HFFc6 (cell line): ENCODE measurements at regions not wholly inside any gene's neighbourhood (a gene's known extent, or its start where the extent isn't known, plus 50 kb on each side); places are given as distances from the start of the nearest gene placed in this dataset.

Source experiments
- DNase-seq: peaks from one replicate; pipeline ENCODE4 v3.0.0-alpha.2; 2018
- H3K27ac Mint-ChIP-seq: 2 replicates; pipeline ENCODE4 v1.8.0; 2020; ENCODE audit warnings: mild to moderate bottlenecking, mixed read lengths
- H3K27me3 Mint-ChIP-seq: 2 replicates; pipeline ENCODE4 v1.8.0; 2021; ENCODE audit warnings: mild to moderate bottlenecking, moderate library complexity, mixed read lengths; ENCODE audit not compliant: insufficient read depth
- H3K36me3 Mint-ChIP-seq: 2 replicates; pipeline ENCODE4 v1.8.0; 2021; ENCODE audit warnings: low read depth, mixed read lengths
- H3K4me1 Mint-ChIP-seq: 2 replicates; pipeline ENCODE4 v1.8.0; 2020; ENCODE audit warnings: low read depth, mixed read lengths
- H3K4me3 Mint-ChIP-seq: 2 replicates; pipeline ENCODE4 v1.8.0; 2020; ENCODE audit warnings: mild to moderate bottlenecking, moderate library complexity, mixed read lengths
- H3K9me3 Mint-ChIP-seq: 2 replicates; pipeline ENCODE4 v1.8.0; 2020; ENCODE audit warnings: mild to moderate bottlenecking, mixed read lengths
- TF ChIP-seq, protein P1 (sequence below): fragments of 200-600 bp; sonication (generic); IDR thresholded peaks from 2 replicates; pipeline ENCODE4 v1.5.0; 2021; ENCODE audit warnings: antibody characterized with exemption, mild to moderate bottlenecking

DNA sequence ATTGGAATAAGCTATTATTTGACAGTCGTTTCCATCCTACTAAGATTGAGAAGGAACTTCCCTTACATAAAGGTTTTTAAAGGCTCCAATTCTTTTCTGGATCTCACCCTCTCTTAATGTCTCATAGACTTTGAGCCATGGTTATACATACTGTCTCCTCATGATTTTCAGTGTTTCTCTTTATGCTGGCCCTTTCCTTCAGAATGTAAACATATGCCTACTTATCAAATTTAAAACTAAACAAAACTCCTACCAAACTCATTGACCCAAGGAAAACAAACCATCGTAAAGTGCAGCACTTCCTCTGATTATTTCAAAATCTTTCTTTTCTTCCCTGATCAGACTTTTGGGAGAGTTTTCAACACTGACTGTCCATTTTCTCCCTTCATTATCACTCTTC, 163.4 kb upstream of the DPYD start:
- Mint-ChIP-seq H3K4me3 (no peak overlapping the region), H3K27ac (peak overlapping the region; percentile 18; the same call in 1 of the 2 replicates), H3K9me3 (no peaks in the 10 kb centered on the region), H3K27me3 (no peaks in the 10 kb centered on the region; the same call in 1 of the 2 replicates), H3K36me3 (peaks cover 15% of the 10 kb centered on the region), H3K4me1 (peaks cover 62% of the 10 kb centered on the region)
- DNase-seq: no peak
- TF ChIP-seq, protein P1, sequence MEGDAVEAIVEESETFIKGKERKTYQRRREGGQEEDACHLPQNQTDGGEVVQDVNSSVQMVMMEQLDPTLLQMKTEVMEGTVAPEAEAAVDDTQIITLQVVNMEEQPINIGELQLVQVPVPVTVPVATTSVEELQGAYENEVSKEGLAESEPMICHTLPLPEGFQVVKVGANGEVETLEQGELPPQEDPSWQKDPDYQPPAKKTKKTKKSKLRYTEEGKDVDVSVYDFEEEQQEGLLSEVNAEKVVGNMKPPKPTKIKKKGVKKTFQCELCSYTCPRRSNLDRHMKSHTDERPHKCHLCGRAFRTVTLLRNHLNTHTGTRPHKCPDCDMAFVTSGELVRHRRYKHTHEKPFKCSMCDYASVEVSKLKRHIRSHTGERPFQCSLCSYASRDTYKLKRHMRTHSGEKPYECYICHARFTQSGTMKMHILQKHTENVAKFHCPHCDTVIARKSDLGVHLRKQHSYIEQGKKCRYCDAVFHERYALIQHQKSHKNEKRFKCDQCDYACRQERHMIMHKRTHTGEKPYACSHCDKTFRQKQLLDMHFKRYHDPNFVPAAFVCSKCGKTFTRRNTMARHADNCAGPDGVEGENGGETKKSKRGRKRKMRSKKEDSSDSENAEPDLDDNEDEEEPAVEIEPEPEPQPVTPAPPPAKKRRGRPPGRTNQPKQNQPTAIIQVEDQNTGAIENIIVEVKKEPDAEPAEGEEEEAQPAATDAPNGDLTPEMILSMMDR: no peak

DNA sequence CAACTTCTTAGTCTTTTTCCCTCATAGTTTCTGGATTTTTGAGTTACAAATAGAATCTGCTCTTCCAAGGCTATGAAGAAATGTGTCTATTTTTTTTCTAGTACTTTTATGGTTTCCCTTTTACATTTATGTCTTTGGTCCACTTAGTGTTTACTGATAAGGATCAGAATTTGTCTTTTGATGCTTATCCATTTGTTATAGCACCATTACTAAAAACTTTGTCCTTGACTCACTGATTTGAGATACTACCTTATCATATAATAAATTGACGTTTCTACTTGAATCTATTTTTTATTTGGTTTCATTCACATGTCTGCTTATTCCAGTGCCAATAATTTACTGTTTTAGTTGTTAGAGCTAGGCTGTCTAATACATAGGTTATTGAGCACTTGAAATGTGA, 161.1 kb upstream of the DPYD start:
- peaks cover 15% of the 10 kb centered on the region for H3K36me3 Mint-ChIP-seq
- no peaks in the 10 kb centered on the region for H3K27me3 Mint-ChIP-seq
- peaks cover 70% of the 10 kb centered on the region for H3K4me1 Mint-ChIP-seq
- TF ChIP-seq, protein P1: no peak
- H3K9me3 Mint-ChIP-seq: no peaks in the 10 kb centered on the region
- H3K27ac Mint-ChIP-seq: peak overlapping the region; percentile 15
- no peak overlapping the region for H3K4me3 Mint-ChIP-seq
- no peak for DNase-seq

DNA sequence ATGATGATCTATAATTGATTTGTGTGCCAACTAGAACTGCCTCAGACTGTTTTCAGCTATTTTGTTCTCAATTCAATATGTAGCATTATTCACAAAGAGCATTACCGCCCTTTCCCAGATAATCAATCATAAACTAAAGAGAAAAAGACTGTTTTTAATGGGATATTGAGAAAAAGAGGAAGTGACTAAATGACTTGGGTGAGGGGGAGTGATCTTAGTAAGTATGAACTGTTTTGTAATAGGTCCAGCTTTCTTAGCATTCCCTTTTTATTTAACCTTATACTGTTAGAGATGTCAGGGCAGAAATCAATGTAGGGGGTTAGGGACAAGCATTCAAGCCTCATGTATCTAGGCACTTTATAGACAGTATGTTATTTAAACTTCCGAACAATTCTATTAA, 157.8 kb upstream of the DPYD start:
- Mint-ChIP-seq H3K4me3 (no peak overlapping the region), H3K27ac (no peak overlapping the region), H3K27me3 (no peaks in the 10 kb centered on the region), H3K9me3 (no peaks in the 10 kb centered on the region), H3K4me1 (peaks cover 51% of the 10 kb centered on the region), H3K36me3 (peaks cover 4% of the 10 kb centered on the region; the same call in 1 of the 2 replicates)
- DNase-seq: no peak
- TF ChIP-seq, protein P1: no peak

DNA sequence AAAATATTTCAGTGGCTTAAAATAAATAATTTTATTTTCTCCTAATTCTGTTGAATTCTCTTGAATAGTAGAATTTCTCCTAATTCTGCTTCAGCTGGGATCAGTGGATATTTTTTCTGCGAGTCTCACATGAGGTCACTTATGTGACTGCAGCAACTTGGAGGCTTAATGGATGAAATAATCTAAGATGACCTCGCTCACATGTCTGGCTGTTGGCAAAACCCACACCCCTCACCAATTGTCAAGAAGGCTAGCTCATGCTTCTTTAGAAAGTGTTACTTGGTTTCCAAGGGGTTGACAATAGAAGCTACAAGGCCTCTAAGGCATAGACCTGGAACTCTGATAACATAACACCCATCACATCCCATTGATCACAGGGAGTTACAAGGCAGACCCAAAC, 156.9 kb upstream of the DPYD start:
- no peak overlapping the region for H3K27ac Mint-ChIP-seq
- peaks cover 50% of the 10 kb centered on the region for H3K4me1 Mint-ChIP-seq
- peak; percentile 13 for DNase-seq
- H3K9me3 Mint-ChIP-seq: no peaks in the 10 kb centered on the region
- peaks cover 4% of the 10 kb centered on the region; the same call in 1 of the 2 replicates for H3K36me3 Mint-ChIP-seq
- H3K4me3 Mint-ChIP-seq: no peak overlapping the region
- H3K27me3 Mint-ChIP-seq: no peaks in the 10 kb centered on the region
- TF ChIP-seq, protein P1: no peak

DNA sequence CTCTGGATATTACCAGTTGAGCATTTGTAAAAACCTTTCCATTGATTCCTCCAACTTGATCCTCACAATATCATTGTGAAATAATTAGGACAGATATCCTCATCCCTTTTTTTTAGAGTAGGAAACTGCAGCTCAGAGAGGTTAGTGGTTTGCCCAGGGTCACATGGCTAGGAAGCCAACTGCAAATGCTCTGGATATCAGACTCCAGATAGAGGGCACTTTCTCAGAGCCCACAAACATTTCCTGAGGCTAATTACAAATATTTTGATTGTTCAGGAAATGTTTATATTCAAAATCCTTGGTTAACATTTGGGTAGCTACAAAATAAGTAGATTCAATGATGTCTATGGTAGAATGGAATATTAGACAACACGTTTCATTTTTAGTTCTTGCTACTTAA, 154.8 kb upstream of the DPYD start:
- peaks cover 4% of the 10 kb centered on the region; the same call in 1 of the 2 replicates for H3K36me3 Mint-ChIP-seq
- H3K4me1 Mint-ChIP-seq: peaks cover 44% of the 10 kb centered on the region
- H3K27ac Mint-ChIP-seq: no peak overlapping the region
- H3K4me3 Mint-ChIP-seq: no peak overlapping the region
- TF ChIP-seq, protein P1: no peak
- no peak for DNase-seq
- no peaks in the 10 kb centered on the region for H3K27me3 Mint-ChIP-seq
- H3K9me3 Mint-ChIP-seq: no peaks in the 10 kb centered on the region

DNA sequence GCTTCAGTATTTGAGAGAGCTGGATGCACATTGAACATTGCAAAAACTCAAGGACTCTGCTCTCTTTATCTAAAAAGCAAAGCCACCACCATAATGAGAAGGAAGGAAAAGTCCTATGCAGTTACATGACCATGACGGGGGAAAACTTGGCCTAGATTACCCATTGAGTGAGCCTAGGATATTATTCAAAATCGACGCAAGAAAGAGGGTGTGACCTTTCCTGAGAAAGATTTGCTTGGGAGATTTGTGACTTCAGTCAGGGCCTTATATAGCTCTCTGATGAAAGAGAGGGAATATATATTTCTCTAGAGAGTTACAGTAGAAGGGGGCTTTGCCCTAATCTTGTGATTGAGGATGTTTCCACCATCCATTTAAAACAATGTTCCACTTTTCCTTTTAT, 153.0 kb upstream of the DPYD start:
- Mint-ChIP-seq H3K27me3 (no peaks in the 10 kb centered on the region), H3K27ac (no peak overlapping the region), H3K36me3 (peaks cover 4% of the 10 kb centered on the region; the same call in 1 of the 2 replicates), H3K9me3 (no peaks in the 10 kb centered on the region), H3K4me3 (no peak overlapping the region), H3K4me1 (peaks cover 43% of the 10 kb centered on the region)
- DNase-seq: no peak
- TF ChIP-seq, protein P1: no peak
